HL-60 (cell line): ENCODE measurements at regions not wholly inside any gene's neighbourhood (a gene's known extent, or its start where the extent isn't known, plus 50 kb on each side); places are given as distances from the start of the nearest gene placed in this dataset.

Source experiments
- DNase-seq, 2 experiments: peaks; one replicate each; pipeline ENCODE4 v3.0.0-alpha.2; 2010 to 2020; ENCODE audit warnings: low read depth in 1 of 2, low spot score in 1 of 2
- H3K27ac ChIP-seq: fragments of 250-450 bp; sonication (Bioruptor Pico); replicated peaks from 2 replicates; pipeline ENCODE4 v1.5.1; 2020; ENCODE audit warnings: mild to moderate bottlenecking, moderate library complexity
- H3K27me3 ChIP-seq: fragments of 250-450 bp; sonication (Bioruptor Pico); 2 replicates; pipeline ENCODE4 v1.5.1; 2021; ENCODE audit warnings: mild to moderate bottlenecking, moderate library complexity; ENCODE audit not compliant: insufficient read depth, poor library complexity, severe bottlenecking
- H3K4me3 ChIP-seq: replicated peaks from 2 replicates; pipeline ENCODE4 v1.5.1; 2011; ENCODE audit warnings: mild to moderate bottlenecking, control low read depth, low read length; ENCODE audit not compliant: insufficient read depth
- GABPA ChIP-seq: IDR thresholded peaks from 2 replicates; pipeline ENCODE4 v1.6.1; 2012; ENCODE audit warnings: low read depth
- POLR2AphosphoS5 ChIP-seq: IDR thresholded peaks from 2 replicates; pipeline ENCODE4 v1.6.1; 2012; ENCODE audit warnings: low read depth
- SPI1 ChIP-seq: IDR thresholded peaks from 2 replicates; pipeline ENCODE4 v1.6.1; 2012; ENCODE audit warnings: low read depth, mild to moderate bottlenecking, borderline replicate concordance
- TF ChIP-seq, protein P1 (sequence below): IDR thresholded peaks from 2 replicates; pipeline ENCODE4 v1.6.1; 2012; ENCODE audit warnings: low read depth; ENCODE audit not compliant: insufficient replicate concordance
- TF ChIP-seq, protein P2 (sequence below): IDR thresholded peaks from one replicate; pipeline ENCODE4 v1.5.1; 2011; ENCODE audit warnings: low read length, control low read depth, inconsistent platforms; ENCODE audit not compliant: insufficient read depth

GRCh38 chr2:240347373-240347940 lies 88.0 kb upstream of the GPC1 start:
- no peak overlapping the region for H3K27ac ChIP-seq
- no peak for DNase-seq
- H3K27me3 ChIP-seq, result no peaks in the 10 kb centered on the region
- TF ChIP-seq, protein P1, sequence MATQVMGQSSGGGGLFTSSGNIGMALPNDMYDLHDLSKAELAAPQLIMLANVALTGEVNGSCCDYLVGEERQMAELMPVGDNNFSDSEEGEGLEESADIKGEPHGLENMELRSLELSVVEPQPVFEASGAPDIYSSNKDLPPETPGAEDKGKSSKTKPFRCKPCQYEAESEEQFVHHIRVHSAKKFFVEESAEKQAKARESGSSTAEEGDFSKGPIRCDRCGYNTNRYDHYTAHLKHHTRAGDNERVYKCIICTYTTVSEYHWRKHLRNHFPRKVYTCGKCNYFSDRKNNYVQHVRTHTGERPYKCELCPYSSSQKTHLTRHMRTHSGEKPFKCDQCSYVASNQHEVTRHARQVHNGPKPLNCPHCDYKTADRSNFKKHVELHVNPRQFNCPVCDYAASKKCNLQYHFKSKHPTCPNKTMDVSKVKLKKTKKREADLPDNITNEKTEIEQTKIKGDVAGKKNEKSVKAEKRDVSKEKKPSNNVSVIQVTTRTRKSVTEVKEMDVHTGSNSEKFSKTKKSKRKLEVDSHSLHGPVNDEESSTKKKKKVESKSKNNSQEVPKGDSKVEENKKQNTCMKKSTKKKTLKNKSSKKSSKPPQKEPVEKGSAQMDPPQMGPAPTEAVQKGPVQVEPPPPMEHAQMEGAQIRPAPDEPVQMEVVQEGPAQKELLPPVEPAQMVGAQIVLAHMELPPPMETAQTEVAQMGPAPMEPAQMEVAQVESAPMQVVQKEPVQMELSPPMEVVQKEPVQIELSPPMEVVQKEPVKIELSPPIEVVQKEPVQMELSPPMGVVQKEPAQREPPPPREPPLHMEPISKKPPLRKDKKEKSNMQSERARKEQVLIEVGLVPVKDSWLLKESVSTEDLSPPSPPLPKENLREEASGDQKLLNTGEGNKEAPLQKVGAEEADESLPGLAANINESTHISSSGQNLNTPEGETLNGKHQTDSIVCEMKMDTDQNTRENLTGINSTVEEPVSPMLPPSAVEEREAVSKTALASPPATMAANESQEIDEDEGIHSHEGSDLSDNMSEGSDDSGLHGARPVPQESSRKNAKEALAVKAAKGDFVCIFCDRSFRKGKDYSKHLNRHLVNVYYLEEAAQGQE, result no peak
- TF ChIP-seq, protein P2, sequence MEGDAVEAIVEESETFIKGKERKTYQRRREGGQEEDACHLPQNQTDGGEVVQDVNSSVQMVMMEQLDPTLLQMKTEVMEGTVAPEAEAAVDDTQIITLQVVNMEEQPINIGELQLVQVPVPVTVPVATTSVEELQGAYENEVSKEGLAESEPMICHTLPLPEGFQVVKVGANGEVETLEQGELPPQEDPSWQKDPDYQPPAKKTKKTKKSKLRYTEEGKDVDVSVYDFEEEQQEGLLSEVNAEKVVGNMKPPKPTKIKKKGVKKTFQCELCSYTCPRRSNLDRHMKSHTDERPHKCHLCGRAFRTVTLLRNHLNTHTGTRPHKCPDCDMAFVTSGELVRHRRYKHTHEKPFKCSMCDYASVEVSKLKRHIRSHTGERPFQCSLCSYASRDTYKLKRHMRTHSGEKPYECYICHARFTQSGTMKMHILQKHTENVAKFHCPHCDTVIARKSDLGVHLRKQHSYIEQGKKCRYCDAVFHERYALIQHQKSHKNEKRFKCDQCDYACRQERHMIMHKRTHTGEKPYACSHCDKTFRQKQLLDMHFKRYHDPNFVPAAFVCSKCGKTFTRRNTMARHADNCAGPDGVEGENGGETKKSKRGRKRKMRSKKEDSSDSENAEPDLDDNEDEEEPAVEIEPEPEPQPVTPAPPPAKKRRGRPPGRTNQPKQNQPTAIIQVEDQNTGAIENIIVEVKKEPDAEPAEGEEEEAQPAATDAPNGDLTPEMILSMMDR, result no peak
- TF ChIP-seq GABPA (no peak), POLR2AphosphoS5 (no peak), SPI1 (no peak)
- H3K4me3 ChIP-seq, result no peak overlapping the region

- TF ChIP-seq POLR2AphosphoS5 (no peak), SPI1 (no peak), GABPA (no peak)
- TF ChIP-seq, protein P1, result no peak
- TF ChIP-seq, protein P2, result no peak
- H3K27me3 ChIP-seq, result no peaks in the 10 kb centered on the region
Observed at GRCh38 chr2:240347949-240348500, 87.4 kb upstream of the GPC1 start.

GRCh38 chr2:240348522-240348921 lies 86.9 kb upstream of the GPC1 start:
- H3K27ac ChIP-seq, result no peak overlapping the region
- H3K4me3 ChIP-seq, result no peak overlapping the region
- no peak for TF ChIP-seq GABPA
- TF ChIP-seq, protein P2, result no peak
- TF ChIP-seq, protein P1, result no peak
- DNase-seq, result no peak
- H3K27me3 ChIP-seq, result no peaks in the 10 kb centered on the region

More at GRCh38 chr2:240347949-240348500, 87.4 kb upstream of the GPC1 start:
- DNase-seq, result no peak
- H3K4me3 ChIP-seq, result no peak overlapping the region
- no peak overlapping the region for H3K27ac ChIP-seq
